AG04450 (cell line): ENCODE measurements at regions not wholly inside any gene's neighbourhood (a gene's known extent, or its start where the extent isn't known, plus 50 kb on each side); places are given as distances from the start of the nearest gene placed in this dataset.

Source experiments
- CTCF ChIA-PET: fragments of 300-600, 350-600 bp; formaldehyde crosslinking; extraction: SDS; loops from one replicate; lab custom pipeline; 2022; ENCODE audit warnings: antibody characterized with exemption, inconsistent platforms; lab: Charles Lee
- POLR2A ChIA-PET: fragments of 350-600 bp; formaldehyde crosslinking; extraction: SDS; loops from one replicate; lab custom pipeline; 2021; ENCODE audit warnings: antibody characterized with exemption, inconsistent platforms; lab: Yijun Ruan, JAX
- DNase-seq: peaks from one replicate; pipeline ENCODE4 v3.0.0-alpha.2; 2011; ENCODE audit warnings: low read depth, low spot score
- H3K27ac ChIP-seq: one replicate; pipeline ENCODE4 v1.5.1; 2012; ENCODE audit warnings: low read depth, low read length, control low read depth
- H3K27me3 ChIP-seq: one replicate; pipeline ENCODE4 v1.6.0; 2012; ENCODE audit warnings: low read length; ENCODE audit not compliant: control insufficient read depth, insufficient read depth
- H3K4me3 ChIP-seq: 2 replicates; pipeline ENCODE4 v1.5.1; 2011; ENCODE audit warnings: mild to moderate bottlenecking, low read depth, low read length, control low read depth
- H3K9me3 ChIP-seq: 2 replicates; pipeline ENCODE4 v1.5.1; 2012; ENCODE audit warnings: low read length; ENCODE audit not compliant: control insufficient read depth, insufficient read depth
- TF ChIP-seq, protein P1 (sequence below): IDR thresholded peaks from 2 replicates; pipeline ENCODE4 v1.5.1; 2011; ENCODE audit warnings: low read depth, low read length, control low read depth, inconsistent platforms

DNA sequence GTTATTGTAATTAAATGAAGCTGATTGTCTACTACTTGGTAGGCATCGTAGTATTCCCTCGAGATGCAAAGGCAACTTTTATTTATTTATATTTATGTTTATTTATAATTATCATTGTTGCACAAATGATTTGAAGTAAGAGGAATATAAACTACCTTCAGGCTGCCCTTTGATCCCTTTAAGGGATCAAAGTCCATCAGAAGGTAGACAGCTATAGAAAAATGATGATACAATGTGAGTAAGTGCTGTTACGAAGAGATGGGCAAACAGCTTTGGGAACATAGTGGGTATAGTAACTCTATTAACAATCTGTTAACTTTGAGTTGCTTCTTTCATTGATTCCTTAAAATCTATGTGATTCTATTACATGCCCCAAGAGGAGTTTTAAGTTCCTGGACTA, 512.8 kb upstream of the CITED2 start:
- H3K27ac ChIP-seq: no peak overlapping the region
- H3K9me3 ChIP-seq: no peaks in the 10 kb centered on the region
- no peak for DNase-seq
- ChIA-PET CTCF (no interaction called here), POLR2A (interaction anchor here (0.6 kb wide), 1 partner anchor 750 kb away, joined by 4 read pairs; no protein-coding TSS in a partner anchor)
- no peak overlapping the region for H3K4me3 ChIP-seq
- TF ChIP-seq, protein P1, sequence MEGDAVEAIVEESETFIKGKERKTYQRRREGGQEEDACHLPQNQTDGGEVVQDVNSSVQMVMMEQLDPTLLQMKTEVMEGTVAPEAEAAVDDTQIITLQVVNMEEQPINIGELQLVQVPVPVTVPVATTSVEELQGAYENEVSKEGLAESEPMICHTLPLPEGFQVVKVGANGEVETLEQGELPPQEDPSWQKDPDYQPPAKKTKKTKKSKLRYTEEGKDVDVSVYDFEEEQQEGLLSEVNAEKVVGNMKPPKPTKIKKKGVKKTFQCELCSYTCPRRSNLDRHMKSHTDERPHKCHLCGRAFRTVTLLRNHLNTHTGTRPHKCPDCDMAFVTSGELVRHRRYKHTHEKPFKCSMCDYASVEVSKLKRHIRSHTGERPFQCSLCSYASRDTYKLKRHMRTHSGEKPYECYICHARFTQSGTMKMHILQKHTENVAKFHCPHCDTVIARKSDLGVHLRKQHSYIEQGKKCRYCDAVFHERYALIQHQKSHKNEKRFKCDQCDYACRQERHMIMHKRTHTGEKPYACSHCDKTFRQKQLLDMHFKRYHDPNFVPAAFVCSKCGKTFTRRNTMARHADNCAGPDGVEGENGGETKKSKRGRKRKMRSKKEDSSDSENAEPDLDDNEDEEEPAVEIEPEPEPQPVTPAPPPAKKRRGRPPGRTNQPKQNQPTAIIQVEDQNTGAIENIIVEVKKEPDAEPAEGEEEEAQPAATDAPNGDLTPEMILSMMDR: no peak
- H3K27me3 ChIP-seq: no peaks in the 10 kb centered on the region

DNA sequence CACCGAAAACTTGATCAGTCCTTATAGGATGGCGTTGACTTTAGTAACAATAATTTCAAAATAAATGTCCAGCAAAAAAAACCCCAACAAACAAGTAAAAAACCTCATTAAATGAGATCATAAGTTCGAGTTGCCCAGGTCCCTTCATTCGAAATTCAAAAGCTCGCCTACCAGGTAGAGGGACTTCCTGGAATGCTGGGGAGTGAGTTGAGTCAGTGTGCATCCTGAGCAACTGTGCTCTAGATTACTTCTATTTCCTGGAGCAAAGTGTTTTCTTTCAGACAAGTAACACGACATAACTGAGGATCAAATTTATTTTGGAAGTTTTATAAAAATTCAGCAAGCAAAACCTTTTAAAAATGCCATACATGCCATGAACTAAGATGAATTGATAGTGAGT, 511.9 kb upstream of the CITED2 start:
- no peak overlapping the region for H3K4me3 ChIP-seq
- ChIA-PET CTCF (no interaction called here), POLR2A (no interaction called here)
- TF ChIP-seq, protein P1: no peak
- no peaks in the 10 kb centered on the region for H3K9me3 ChIP-seq
- H3K27me3 ChIP-seq: no peaks in the 10 kb centered on the region
- no peak for DNase-seq
- no peak overlapping the region for H3K27ac ChIP-seq

DNA sequence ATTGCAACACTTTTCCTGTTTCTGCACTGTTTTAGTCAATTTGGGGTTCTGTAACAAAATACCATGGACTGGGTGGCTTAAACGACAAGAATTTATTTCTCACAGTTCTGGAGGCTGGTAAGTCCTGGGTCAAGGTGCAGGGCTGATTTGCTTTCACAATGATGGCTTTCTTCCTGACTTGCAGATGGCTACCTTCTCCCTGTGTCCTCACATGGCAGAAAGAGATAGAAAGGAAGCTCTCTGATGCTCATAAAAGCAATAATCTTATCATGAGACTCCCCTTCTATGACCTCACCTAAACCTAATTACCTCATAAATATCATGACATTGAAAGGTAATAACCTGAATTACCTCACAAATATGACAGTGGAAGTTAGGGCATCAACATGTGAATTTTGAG, 511.5 kb upstream of the CITED2 start:
- CTCF ChIA-PET: no interaction called here
- no peaks in the 10 kb centered on the region for H3K27me3 ChIP-seq
- H3K27ac ChIP-seq: no peak overlapping the region
- no peaks in the 10 kb centered on the region for H3K9me3 ChIP-seq
- POLR2A ChIA-PET: no interaction called here
- no peak for DNase-seq
- no peak overlapping the region for H3K4me3 ChIP-seq
- TF ChIP-seq, protein P1: no peak

DNA sequence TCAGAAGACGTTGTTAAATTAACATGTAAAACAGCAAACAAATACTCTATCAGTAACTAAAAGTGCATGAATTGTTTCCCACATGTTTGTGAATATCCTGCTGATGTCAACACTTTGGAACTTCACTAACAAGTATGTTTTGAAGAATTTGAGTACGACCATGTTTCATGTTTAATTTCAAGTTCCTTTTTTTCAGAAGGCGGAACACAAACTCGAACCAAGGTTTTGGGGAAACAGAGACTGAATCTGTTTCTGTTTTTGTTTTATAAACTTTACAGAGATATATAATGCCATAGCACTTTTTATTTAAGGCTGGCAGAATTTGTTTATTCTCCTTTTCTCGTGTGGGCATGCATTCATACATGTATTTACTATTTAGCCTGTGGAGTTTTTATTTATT, 509.3 kb upstream of the CITED2 start:
- TF ChIP-seq, protein P1: no peak
- H3K9me3 ChIP-seq: no peaks in the 10 kb centered on the region
- no peaks in the 10 kb centered on the region for H3K27me3 ChIP-seq
- ChIA-PET CTCF (no interaction called here), POLR2A (no interaction called here)
- DNase-seq: no peak
- no peak overlapping the region for H3K4me3 ChIP-seq
- no peak overlapping the region for H3K27ac ChIP-seq

DNA sequence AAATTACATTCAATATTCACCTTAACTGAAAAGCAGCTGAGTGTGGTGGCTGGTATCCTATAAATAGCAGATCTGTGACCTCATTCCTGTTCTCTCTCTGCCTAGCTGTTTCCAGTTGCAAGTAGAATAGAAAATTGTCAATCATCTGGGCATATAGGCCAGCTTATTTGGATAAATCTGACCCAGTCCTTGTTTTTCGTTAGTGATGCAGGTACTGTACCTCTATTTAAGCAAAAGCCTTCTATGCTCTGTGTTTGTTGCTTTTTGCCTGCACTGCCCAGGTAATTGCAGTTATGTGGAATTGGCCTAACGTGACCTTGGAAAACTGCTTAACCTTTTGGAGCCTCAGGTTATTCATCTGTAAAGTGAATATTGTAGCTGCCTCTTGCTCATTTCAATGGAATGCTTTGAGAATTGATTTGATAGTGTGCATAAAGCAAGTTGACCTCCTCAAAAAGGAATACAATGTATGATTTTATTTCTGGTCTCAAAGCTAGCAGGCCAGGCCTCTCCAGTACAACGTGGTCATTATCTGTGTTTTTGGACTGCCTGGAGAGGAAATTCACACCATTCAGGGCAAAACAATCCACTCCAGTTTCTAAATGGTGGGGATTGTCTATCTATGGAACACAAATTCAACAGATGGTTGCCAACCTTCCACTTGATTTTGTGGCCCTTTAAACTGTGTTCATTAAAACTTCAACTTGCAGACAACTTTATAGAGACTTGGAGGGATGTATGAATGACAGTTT, 508.7 kb upstream of the CITED2 start:
- ChIA-PET CTCF (interaction anchor here (0.9 kb wide), 1 partner anchor 275 kb away, joined by 3 read pairs; no protein-coding TSS in a partner anchor), POLR2A (no interaction called here)
- H3K4me3 ChIP-seq: no peak overlapping the region
- H3K27me3 ChIP-seq: no peaks in the 10 kb centered on the region
- H3K27ac ChIP-seq: no peak overlapping the region
- TF ChIP-seq, protein P1: no peak
- no peak for DNase-seq
- H3K9me3 ChIP-seq: no peaks in the 10 kb centered on the region; the same call in 1 of the 2 replicates
